Spleen (tissue), 7 donors: ENCODE measurements at regions not wholly inside any gene's neighbourhood (a gene's known extent, or its start where the extent isn't known, plus 50 kb on each side); places are given as distances from the start of the nearest gene placed in this dataset.

Experiments used
- CTCF ChIP-seq, 11 experiments: fragments of 200-600 bp in 7 of 11; fragments of 450-650 bp in 4 of 11; sonication (generic) in 4 of 11; IDR thresholded peaks in 8 of 11; conservative IDR thresholded peaks in 3 of 11; 1 replicate in 7 of 11; 2 replicates in 4 of 11; pipeline versions ENCODE4 v1.4.0 to v1.8.0; 2016 to 2021; ENCODE audit warnings: antibody characterized with exemption in 11 of 11, inconsistent platforms in 4 of 11, mild to moderate bottlenecking in 1 of 11
- POLR2A ChIP-seq, 3 donors: fragments of 450-650 bp; IDR thresholded peaks; one replicate each; pipeline ENCODE4 v1.5.1; 2017; ENCODE audit warnings: antibody characterized with exemption in 3 of 3, mild to moderate bottlenecking in 1 of 3
- donor health status: DM: no; HTN: no; CAD: no; lungs with moderate emphysema.
- donor health status: DM: no; HTN: no; CAD: no.
- donor health status: DM: no; HTN: no; CAD: no.

DNA sequence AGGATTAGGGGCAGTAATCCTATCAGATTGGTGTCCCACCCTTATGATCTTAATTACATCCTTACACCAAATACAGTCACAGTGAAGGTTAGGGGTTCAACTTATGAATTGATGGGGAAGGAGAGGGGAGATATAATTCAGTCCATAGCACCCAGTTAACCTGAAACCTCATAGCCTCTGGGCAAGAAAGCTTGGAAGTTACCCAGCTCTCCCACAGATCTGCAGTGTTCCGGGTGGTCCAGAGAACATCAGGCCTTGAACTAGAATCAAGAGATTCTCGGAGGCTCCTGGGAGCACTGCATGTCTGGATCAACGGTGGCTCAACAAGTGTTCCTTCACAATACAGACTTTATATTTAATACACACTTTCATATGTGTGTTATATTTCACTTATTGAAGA, 392.6 kb upstream of the MARCKS start:
- TF ChIP-seq CTCF (IDR thresholded peaks at IDR 0.05 in 8 of 11, conservative IDR thresholded peaks at IDR 0.05 in 3 of 11): no peak
- no peak for TF ChIP-seq POLR2A (IDR thresholded peaks at IDR 0.05)
